HG03342 (cell line): ENCODE measurements at regions not wholly inside any gene's neighbourhood (a gene's known extent, or its start where the extent isn't known, plus 50 kb on each side); places are given as distances from the start of the nearest gene placed in this dataset.

Experiments
- ATAC-seq: cut with Tn5 transposase; IDR thresholded peaks from one replicate; pipeline ENCODE4 v1.9.1; 2021; ENCODE audit warnings: mild to moderate bottlenecking, moderate library complexity; ENCODE audit not compliant: unreplicated experiment

DNA sequence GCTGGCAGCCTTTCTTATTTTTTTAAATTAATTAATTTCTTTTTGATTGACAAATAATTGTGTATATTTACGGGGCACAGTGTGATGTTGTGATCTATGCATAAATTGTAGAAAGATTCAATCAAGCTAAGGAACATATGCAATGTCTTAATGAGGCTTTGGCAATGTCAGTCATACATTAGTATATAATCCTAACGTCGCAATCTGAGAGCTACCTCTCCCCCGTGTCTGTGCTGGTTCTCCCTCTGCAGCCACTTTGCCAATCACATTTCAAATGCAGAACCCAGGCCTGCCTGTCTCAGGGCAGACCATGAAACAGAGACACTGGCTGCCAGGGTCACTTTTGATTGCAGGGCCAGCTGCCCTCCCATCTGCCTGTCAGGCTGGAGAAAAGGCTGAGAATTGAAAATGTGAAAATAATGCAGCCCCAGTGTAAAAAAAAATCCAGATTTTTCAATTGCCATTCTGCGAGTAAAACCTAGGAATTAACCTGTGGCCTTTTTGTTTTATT lies 56.3 kb downstream of the SLC24A2 start:
- no peak for ATAC-seq

DNA sequence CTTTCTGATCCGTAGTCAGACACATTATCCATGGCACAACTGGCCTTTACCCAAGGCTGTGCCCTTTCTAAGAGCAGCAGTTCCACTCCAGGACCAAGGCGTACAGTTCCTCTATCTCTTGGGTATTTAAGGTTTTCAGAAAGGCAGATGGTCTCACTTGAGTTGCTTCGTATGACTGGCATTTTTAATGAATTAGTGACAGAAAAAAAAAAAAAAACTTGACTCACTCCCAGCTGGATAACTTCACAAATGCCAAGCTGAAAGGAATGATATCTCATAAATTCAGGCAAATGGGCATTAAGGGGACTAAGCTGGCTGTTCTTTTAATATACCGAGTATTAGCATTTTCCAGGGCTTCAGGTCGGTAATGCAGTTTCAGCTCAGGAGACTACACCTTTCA lies 60.7 kb downstream of the SLC24A2 start:
- ATAC-seq, result no peak

DNA sequence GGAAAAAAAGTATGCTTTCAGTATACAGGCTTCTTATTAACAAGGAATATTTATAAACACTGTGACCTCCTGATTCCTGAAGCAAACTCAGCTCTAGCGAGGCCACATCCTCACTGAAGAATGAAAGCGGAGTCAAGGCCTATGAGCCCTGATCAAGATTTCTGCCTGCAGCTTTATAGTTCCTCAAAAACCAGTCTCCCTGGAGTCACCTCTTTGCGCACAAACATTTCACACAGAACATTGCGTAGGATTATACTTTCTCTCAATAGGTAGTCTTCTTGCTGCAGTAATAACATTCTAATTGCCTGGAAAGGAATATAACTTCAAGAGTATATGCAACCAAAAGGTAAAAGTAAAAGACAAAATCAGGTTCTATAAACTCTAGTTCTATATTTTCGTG lies 62.9 kb downstream of the SLC24A2 start:
- ATAC-seq, result no peak

DNA sequence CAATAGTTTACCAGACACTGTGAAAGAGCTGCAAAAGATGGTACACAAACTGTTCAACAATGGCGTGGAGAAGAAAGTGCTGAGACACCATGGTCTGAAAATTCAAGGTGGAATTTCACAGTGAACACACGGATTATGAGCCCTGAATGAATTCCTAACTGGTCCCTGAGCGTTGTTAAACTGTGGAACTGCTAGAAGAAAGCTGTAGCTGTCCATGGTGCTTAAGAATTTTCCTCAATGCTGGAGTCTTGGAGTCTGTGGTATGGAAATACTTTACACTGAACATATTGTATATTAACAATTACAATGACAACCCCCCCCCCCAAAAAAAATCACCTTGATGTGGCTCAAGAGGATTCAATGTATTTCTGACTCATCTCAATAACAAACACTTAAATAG lies 68.5 kb downstream of the SLC24A2 start:
- ATAC-seq, result no peak

DNA sequence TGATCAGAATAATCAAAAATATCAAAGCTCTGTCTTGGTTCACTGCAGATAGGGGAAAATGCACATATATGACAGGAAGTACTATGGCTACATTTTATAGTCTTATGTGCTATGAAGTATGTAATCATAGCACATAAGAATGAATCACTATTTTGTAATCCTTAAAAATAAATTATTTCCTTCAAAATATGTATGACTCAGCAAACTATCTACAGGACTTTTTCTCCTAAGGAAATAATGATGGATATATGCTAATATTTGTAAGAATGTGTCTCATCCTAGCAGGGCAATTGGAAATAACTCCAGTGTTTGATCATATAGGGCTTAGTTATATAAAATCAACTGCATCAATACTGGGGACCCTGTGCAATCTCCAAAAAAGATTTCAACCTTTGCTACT lies 85.1 kb downstream of the SLC24A2 start:
- no peak for ATAC-seq

- no peak for ATAC-seq
These were observed 86.8 kb downstream of the SLC24A2 start for GRCh38 chr9:19701991-19702390.

DNA sequence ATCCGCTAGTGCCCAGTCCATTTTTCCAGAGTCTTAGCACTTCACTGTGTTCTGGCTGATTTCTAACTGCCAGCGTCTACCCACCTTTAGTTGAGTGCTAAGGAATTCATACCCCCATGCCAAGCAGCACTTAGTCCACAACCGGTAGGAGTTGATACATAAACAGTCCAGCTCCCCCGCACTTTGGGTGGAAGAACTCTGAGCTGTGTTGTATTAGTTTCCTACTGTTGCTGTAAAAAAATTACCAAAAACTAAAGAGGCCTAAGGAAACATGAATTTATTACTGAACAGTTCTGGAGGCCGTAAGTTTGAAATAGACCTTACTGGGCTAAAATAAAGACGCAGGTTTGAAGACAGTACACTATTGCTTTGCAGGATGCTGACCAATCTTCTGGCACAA lies 87.6 kb downstream of the SLC24A2 start:
- no peak for ATAC-seq

- no peak for ATAC-seq
These were observed 88.1 kb downstream of the SLC24A2 start for GRCh38 chr9:19700699-19701098.

GRCh38 chr9:19699756-19700155 lies 89.1 kb downstream of the SLC24A2 start:
- no peak for ATAC-seq

DNA sequence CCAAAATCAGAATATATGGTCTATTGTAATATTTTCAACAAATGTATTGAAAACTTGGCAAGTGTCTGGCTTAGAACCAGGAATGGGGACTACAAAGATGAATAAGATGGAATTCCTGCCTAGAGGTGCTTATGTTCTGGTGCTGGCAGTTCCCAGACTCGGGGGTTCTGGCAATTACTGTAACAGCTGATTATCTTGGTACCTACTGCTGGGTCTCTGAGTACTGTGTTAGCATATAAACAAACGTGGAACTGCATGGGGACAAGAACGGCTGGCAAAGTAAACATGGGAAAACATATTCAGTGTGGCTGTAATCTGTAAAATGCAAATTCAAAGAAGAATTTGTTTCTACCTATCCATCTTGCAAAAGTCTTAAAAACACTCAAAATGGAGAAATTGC lies 89.9 kb downstream of the SLC24A2 start:
- ATAC-seq, result no peak

- ATAC-seq, result no peak
These were observed 94.2 kb downstream of the SLC24A2 start for GRCh38 chr9:19694601-19695000.

DNA sequence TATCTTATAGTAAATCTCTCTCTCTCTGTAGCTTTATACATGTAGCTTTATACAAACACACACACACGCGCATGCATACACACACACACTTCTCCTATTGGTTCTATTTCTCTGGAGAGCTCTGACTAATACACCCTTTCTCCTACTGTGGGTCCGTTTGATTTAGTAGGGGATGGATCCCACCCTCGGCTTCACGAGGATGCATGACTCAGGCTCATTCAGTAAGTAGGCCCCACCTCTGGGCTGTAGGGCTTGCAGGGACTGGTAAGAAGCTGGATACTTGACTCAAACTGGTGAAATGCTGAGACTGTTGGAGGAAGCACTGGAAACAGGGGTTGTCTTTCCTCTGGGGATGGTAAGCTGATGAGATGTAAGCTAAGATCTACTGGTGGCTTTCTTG lies 98.7 kb downstream of the SLC24A2 start:
- ATAC-seq, result no peak

DNA sequence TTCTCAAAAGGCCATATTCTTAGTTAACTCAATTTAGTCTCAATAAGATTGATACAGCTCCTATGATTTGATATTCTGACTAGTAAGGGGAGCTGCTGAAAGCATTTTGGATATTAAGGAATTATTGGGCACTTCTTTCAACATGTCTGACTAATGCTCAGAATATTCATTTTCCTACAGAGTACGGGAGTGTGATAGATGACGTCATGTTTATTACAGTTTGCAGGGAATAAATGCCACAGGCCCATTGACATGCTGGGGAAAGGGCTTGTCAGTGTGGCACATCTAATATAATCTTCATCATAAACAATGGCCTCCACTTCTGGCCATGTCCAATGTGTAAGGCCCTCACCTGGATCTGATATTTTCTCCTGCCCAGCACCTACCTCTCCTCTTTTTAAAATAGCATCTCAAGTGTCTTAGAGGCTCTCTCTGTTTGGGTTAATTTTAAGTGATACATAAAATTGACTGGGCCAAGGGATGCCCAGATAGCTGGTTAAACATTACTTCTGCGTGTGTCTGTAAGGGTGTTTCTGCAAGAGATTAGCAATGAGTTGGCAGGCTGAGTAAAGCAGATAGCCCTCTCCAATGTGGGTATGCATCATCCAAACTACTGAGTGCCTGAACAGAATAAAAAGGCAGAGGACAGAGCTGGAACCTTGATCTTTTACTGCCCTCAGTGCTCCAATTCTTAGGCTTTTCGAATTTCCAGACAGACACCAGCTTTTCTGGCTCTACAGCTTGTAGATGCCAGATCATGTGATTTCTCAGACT lies 99.3 kb downstream of the SLC24A2 start:
- no peak for ATAC-seq

GRCh38 chr9:19683715-19684114 lies 105.1 kb downstream of the SLC24A2 start:
- ATAC-seq, result no peak

DNA sequence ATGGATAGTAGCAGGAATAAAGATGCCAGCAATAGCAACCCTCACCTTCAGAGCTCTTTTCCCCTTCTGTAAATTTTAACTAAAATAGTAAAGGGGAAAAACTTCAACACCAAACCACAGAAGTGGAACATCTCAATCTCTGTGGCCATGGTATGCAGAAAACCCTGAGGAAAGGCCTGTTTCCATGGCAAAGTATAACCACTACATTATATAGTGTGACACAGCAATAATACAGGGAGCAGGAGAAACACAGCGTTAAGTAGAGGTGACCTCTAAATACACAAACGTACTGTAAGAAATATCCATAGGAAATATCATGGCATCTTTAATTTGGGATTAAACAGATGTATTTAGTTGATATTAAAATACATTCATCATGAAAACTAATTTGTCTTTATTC lies 106.4 kb downstream of the SLC24A2 start:
- ATAC-seq, result no peak

GRCh38 chr9:19681846-19682245 lies 107.0 kb downstream of the SLC24A2 start:
- ATAC-seq, result no peak

DNA sequence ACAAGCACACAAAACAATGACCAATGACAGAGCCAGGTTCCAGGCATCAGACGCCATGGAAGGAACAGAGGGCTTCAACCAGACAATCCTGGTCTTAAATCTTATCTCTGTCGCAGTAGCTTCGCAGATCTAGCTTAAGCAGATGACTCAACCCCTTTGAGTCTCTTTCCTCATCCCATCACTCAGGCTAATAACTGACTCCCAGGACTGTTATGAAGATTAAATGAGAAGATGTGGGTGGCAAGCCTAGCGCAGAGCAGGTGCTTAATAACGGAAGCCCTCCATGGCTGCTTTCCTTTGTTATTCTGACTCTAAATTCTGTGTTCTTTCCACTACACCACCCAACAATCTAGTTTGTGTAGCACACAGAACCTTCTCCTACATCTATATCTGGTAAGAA lies 110.9 kb downstream of the SLC24A2 start:
- no peak for ATAC-seq

GRCh38 chr9:19675492-19675891 lies 113.3 kb downstream of the SLC24A2 start:
- ATAC-seq, result no peak

- no peak for ATAC-seq
These were observed 122.3 kb downstream of the SLC24A2 start for GRCh38 chr9:19666575-19666974.

DNA sequence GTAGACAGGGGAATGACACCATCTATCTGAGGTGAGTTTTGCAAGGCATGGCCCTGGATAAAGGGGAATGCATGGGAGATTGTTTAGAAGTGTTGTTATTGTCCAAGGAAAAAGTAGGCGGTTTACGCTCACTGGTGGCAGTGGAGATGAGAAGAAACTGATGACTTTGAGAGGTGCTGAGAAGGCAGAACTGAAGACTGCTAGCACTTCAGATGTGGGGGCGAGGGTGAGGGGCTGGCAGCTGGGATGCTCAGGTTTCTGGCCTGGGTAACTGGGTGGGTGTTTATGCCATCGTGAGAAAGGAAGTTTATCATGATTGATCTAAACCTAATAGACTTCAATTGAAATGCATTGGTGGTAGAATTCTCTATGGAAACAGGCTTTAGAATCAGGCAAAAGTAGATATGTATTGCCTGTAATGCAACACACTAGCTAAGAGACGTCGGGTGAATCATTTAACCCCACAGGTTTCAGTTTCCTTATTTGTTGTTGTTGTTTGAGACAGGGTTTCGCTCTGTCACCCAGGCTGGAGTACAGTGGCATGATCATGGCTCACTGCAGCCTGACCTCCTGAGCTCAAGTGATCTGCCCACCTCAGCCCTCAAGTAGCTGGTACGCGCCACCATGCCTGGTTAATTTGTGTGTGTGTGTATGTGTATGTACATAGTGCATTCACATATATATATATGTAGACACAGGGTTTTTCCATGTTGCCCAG lies 123.5 kb downstream of the SLC24A2 start:
- peak; percentile 99 for ATAC-seq

DNA sequence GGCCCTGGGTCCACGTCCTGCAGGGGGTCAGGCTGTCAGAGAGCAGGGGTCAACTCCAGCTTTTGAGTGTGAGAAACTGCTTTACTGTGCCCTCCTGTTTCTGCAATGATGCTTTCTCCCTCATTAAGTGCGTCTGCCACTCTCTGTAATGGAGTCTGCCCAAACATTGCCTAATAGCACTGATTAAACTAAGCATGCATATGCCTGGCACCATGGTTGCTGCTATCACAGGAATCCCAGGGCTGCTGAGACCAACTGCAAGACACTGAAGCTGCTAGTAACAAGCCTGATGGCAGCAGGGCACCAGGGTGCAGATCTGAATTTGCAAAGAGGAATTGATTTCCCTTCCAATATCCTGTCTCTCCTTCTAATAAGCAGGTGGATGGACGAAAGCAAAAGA lies 125.3 kb downstream of the SLC24A2 start:
- ATAC-seq, result no peak

GRCh38 chr9:19662213-19662612 lies 126.6 kb downstream of the SLC24A2 start:
- ATAC-seq, result no peak
